Tibial nerve (tissue), 4 donors: ENCODE measurements at regions not wholly inside any gene's neighbourhood (a gene's known extent, or its start where the extent isn't known, plus 50 kb on each side); places are given as distances from the start of the nearest gene placed in this dataset.

Source experiments
- DNase-seq, 2 donors: peaks; one replicate each; pipeline ENCODE4 v3.0.0-alpha.2; 2019; ENCODE audit warnings: low spot score in 2 of 2
- H3K27ac ChIP-seq, 4 donors: fragments of 200-600 bp; sonication (generic) in 3 of 4; one replicate each; pipeline ENCODE4 v1.5.1; 2017 to 2019; ENCODE audit warnings: mild to moderate bottlenecking in 1 of 4
- H3K27me3 ChIP-seq, 2 donors: fragments of 200-600 bp; sonication (generic) in 1 of 2; one replicate each; pipeline versions ENCODE4 v1.5.1 to v1.6.0; 2017 to 2019
- H3K36me3 ChIP-seq, 3 donors: fragments of 200-600 bp; sonication (generic); one replicate each; pipeline ENCODE4 v1.5.1; 2018 to 2019
- H3K4me1 ChIP-seq, 4 donors: fragments of 200-600 bp; sonication (generic) in 3 of 4; one replicate each; pipeline ENCODE4 v1.5.1; 2017 to 2019
- H3K4me3 ChIP-seq, 4 donors: fragments of 200-600 bp; sonication (generic) in 3 of 4; one replicate each; pipeline ENCODE4 v1.5.1; 2017 to 2019; ENCODE audit warnings: mild to moderate bottlenecking in 1 of 4, moderate library complexity in 1 of 4
- H3K9me3 ChIP-seq, 4 donors: fragments of 200-600 bp; sonication (generic) in 3 of 4; one replicate each; pipeline ENCODE4 v1.5.1; 2017 to 2019
- EP300 ChIP-seq, 2 donors: sonication (generic); formaldehyde crosslinking; IDR thresholded peaks; one replicate each; pipeline ENCODE4 v1.6.1; 2017; ENCODE audit warnings: antibody characterized with exemption in 2 of 2, mild to moderate bottlenecking in 1 of 2
- POLR2A ChIP-seq, 2 donors: fragments of 450-650 bp; IDR thresholded peaks; one replicate each; pipeline ENCODE4 v1.6.1; 2017; ENCODE audit warnings: antibody characterized with exemption in 2 of 2, mild to moderate bottlenecking in 2 of 2, moderate library complexity in 2 of 2
- WGBS, 2 donors: methylation state at CpG; one replicate each; pipeline ENCODE4 v1.1.5; 2018; 5-methylcytosine and 5-hydroxymethylcytosine counted together
- TF ChIP-seq, protein P1 (sequence below), 5 experiments: fragments of 200-600 bp in 3 of 5; fragments of 450-650 bp in 2 of 5; sonication (generic) in 3 of 5; IDR thresholded peaks; one replicate each; pipeline ENCODE4 v1.5.1; 2016 to 2019; ENCODE audit warnings: antibody characterized with exemption in 5 of 5, mild to moderate bottlenecking in 3 of 5, moderate library complexity in 2 of 5

DNA sequence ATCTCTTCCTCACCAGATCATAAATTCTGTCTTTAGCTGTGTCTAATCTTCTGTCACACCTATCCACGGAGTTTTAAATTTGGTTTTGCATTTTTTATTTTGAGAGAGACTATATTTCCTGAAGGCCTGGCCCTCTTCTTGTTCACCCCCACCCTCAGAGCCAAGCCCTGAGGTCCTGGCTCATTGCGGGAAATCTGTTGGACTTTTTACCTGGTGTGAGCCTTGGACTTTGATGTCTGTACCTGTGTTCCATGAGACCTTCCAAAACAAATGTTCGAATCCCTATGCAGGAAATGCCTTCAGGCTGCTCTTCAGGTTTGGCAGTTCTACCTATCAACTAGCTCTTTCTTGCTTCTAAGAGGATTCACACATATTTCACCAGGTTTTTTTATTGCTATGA is 175.2 kb upstream of the GRB10 start:
- Histone ChIP-seq H3K9me3 (no peaks in the 10 kb centered on the region), H3K27ac (no peak overlapping the region), H3K36me3 (no peaks in the 10 kb centered on the region), H3K4me1 (peaks cover 0 to 11% (median 0%) of the 10 kb centered on the region in 4 donors), H3K27me3 (no peaks in the 10 kb centered on the region), H3K4me3 (no peak overlapping the region)
- no peak for DNase-seq
- 68 to 79% methylated on average over 3 of the region's 3 CpGs for WGBS, 2 donors
- no peak for TF ChIP-seq POLR2A (IDR thresholded peaks at IDR 0.05)
- TF ChIP-seq, protein P1, sequence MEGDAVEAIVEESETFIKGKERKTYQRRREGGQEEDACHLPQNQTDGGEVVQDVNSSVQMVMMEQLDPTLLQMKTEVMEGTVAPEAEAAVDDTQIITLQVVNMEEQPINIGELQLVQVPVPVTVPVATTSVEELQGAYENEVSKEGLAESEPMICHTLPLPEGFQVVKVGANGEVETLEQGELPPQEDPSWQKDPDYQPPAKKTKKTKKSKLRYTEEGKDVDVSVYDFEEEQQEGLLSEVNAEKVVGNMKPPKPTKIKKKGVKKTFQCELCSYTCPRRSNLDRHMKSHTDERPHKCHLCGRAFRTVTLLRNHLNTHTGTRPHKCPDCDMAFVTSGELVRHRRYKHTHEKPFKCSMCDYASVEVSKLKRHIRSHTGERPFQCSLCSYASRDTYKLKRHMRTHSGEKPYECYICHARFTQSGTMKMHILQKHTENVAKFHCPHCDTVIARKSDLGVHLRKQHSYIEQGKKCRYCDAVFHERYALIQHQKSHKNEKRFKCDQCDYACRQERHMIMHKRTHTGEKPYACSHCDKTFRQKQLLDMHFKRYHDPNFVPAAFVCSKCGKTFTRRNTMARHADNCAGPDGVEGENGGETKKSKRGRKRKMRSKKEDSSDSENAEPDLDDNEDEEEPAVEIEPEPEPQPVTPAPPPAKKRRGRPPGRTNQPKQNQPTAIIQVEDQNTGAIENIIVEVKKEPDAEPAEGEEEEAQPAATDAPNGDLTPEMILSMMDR (IDR thresholded peaks at IDR 0.05): no peak
- TF ChIP-seq EP300 (IDR thresholded peaks at IDR 0.05): no peak

DNA sequence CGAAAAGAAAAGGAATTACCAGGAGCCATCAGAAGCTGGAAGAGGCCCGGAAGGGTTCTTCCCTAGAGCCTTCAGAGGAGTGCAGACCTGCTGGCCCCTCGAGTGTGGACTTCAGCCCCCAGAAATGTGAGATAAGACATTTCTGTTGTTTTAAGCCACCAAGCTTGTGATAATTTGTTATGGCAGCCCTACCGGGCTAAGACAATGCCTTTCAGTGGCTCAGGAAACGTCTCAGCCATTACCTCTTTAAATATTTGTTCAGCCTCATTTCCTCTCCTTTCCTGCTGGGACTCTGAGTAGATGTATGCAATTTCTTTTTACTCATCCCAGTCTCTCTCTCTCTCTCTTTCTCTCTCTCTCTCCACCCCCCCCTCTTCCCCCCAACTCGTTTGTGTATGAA is 174.7 kb upstream of the GRB10 start:
- Histone ChIP-seq H3K27ac (no peak overlapping the region), H3K36me3 (no peaks in the 10 kb centered on the region), H3K4me3 (no peak overlapping the region), H3K9me3 (no peaks in the 10 kb centered on the region), H3K4me1 (peaks cover 0 to 9% (median 0%) of the 10 kb centered on the region in 4 donors), H3K27me3 (no peaks in the 10 kb centered on the region)
- no peak for DNase-seq
- WGBS, 2 donors: 42 to 47% methylated on average over 6 of the region's 6 CpGs
- TF ChIP-seq EP300 (IDR thresholded peaks at IDR 0.05) (no peak), POLR2A (IDR thresholded peaks at IDR 0.05) (no peak)
- TF ChIP-seq, protein P1 (IDR thresholded peaks at IDR 0.05): no peak

DNA sequence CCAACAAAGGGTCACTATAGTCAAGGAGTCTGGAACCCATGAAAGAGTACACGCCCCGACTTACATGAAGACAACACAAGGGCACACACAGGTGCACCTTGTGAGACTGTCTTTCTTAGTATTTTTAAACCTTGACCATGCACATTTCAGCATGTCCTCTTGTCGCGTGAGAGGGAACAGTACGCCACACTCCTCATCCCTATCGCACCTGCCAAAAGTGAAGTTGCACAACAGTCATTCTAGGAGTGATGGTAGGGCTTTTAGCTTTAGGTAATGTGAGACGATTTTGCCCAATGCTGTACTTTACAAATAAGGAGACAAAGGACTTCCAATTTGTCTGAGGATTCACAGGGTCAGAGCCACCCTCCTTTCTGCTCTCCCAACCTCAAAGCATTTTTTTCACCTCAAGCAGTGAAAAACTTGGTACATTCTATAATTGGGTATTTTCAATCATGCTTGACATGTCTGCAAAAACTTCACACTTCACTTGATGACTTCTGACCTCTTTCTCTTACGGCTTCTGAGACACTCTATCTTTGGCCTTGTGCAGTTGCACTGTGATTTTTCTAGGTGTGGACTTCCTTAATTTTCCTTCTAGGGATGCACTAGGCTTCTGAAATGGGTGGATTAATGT is 173.9 kb upstream of the GRB10 start:
- WGBS, 2 donors: 90 to 95% methylated on average over 8 of the region's 8 CpGs
- no peak overlapping the region for H3K4me3 ChIP-seq
- H3K27ac ChIP-seq: no peak overlapping the region
- H3K27me3 ChIP-seq: no peaks in the 10 kb centered on the region
- TF ChIP-seq, protein P1 (IDR thresholded peaks at IDR 0.05): no peak
- no peak for TF ChIP-seq POLR2A (IDR thresholded peaks at IDR 0.05)
- H3K9me3 ChIP-seq: no peaks in the 10 kb centered on the region
- peaks cover 0 to 8% (median 0%) of the 10 kb centered on the region in 4 donors for H3K4me1 ChIP-seq
- no peaks in the 10 kb centered on the region for H3K36me3 ChIP-seq
- no peak for DNase-seq

DNA sequence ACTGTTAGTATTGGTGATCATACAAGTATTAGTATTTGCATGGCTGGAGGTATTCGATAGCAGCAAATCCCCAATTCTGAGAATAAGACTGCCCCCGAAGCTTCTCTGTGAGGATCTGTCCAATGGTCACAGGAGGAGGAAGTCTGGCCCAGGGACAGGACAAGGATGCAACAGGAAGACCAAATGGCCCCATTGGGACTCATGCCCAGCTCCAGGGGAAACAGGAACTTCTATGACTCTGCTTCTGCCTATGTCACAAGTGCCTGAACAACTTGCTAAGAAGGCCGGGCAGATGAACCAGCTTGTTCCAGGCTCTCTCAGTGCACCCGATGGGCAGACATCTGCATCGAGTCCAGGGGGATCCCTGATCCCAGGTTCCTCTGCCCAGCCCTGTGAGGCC is 172.0 kb upstream of the GRB10 start:
- TF ChIP-seq, protein P1 (IDR thresholded peaks at IDR 0.05): no peak
- TF ChIP-seq POLR2A (IDR thresholded peaks at IDR 0.05): no peak
- no peak for TF ChIP-seq EP300 (IDR thresholded peaks at IDR 0.05)
- no peak overlapping the region for H3K27ac ChIP-seq
- H3K36me3 ChIP-seq: no peaks in the 10 kb centered on the region
- WGBS, 2 donors: 82 to 96% methylated on average over 5 of the region's 5 CpGs
- no peaks in the 10 kb centered on the region for H3K27me3 ChIP-seq
- DNase-seq: no peak
- no peak overlapping the region for H3K4me3 ChIP-seq
- H3K4me1 ChIP-seq: peaks cover 0 to 8% (median 0%) of the 10 kb centered on the region in 4 donors
- H3K9me3 ChIP-seq: peaks cover 0 to 16% (median under 1%) of the 10 kb centered on the region in 4 donors

DNA sequence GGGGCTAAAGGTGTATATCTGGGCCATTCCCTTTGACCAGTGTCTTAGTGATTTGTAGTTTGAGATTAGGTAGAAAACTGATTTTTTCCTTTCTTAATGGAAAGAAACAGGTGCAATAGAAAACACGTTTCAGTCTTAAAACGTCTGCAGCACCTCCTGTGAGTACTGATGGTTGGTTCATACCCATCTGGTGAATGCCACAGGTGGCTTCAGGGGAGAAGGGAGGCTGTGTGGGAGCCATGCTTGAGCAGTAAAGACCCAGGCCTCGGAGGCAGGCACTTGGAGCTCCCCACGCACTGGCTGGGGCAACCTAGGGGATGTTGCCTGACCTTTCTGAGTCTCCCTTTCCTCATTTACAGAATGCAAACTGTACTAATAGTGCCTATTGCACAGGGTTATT is 171.5 kb upstream of the GRB10 start:
- TF ChIP-seq POLR2A (IDR thresholded peaks at IDR 0.05) (no peak), EP300 (IDR thresholded peaks at IDR 0.05) (no peak)
- TF ChIP-seq, protein P1 (IDR thresholded peaks at IDR 0.05): no peak
- H3K27me3 ChIP-seq: no peaks in the 10 kb centered on the region
- WGBS, 2 donors: 67 to 78% methylated on average over 4 of the region's 4 CpGs
- H3K4me3 ChIP-seq: no peak overlapping the region
- DNase-seq: no peak
- H3K27ac ChIP-seq: peak overlapping the region in 1 of 4 donors; percentile 43
- no peaks in the 10 kb centered on the region for H3K36me3 ChIP-seq
- H3K4me1 ChIP-seq: peaks cover 0 to 8% (median 0%) of the 10 kb centered on the region in 4 donors
- H3K9me3 ChIP-seq: peaks cover 0 to 20% (median 2%) of the 10 kb centered on the region in 4 donors
